GM12892 (cell line): ENCODE measurements at regions not wholly inside any gene's neighbourhood (a gene's known extent, or its start where the extent isn't known, plus 50 kb on each side); places are given as distances from the start of the nearest gene placed in this dataset.
"Not testable (repeated sequence)": the region's sequence is repeated elsewhere in the genome, so short reads cannot be mapped to it uniquely, and the experiment has no call there.

ENCODE experiments used
- DNase-seq: peaks from one replicate; pipeline ENCODE4 v3.0.0; 2011; ENCODE audit not compliant: insufficient read length
- FAIRE-seq: peaks from 2 replicates; lab custom pipeline; 2011; peaks lifted over from hg19 to GRCh38; lab: Jason Lieb, UNC
- POLR2A ChIP-seq: IDR thresholded peaks from 2 replicates; pipeline ENCODE4 v1.6.1; 2011; ENCODE audit warnings: low read depth, low read length, control low read depth
- POLR2AphosphoS5 ChIP-seq: IDR thresholded peaks from 2 replicates; pipeline ENCODE4 v1.6.1; 2011; ENCODE audit warnings: low read depth, low read length, control low read depth
- TAF1 ChIP-seq: IDR thresholded peaks from 2 replicates; pipeline ENCODE4 v1.6.1; 2011; ENCODE audit warnings: low read depth, mild to moderate bottlenecking, control low read depth, low read length, borderline replicate concordance

- FAIRE-seq (no peak), DNase-seq (no peak)
- TF ChIP-seq POLR2AphosphoS5 (no peak), POLR2A (no peak), TAF1 (no peak)
Measured at GRCh38 chr12:74595696-74596095, 58.1 kb downstream of the ATXN7L3B start.

- FAIRE-seq (no peak), DNase-seq (no peak)
- TF ChIP-seq POLR2A (no peak), POLR2AphosphoS5 (no peak), TAF1 (no peak)
Measured at GRCh38 chr12:74598819-74599218, 61.2 kb downstream of the ATXN7L3B start.

- no peak for FAIRE-seq
- TF ChIP-seq POLR2A (no peak), POLR2AphosphoS5 (no peak), TAF1 (no peak)
- DNase-seq: no peak
Measured at GRCh38 chr12:74599932-74600331, 62.3 kb downstream of the ATXN7L3B start.

GRCh38 chr12:74600817-74601216, 63.2 kb downstream of the ATXN7L3B start:
- DNase-seq: not testable (repeated sequence)

GRCh38 chr12:74602881-74603672, 65.4 kb downstream of the ATXN7L3B start:
- no peak for FAIRE-seq
- no peak for DNase-seq
- TF ChIP-seq POLR2A: no peak
- TF ChIP-seq POLR2AphosphoS5: no peak
- no peak for TF ChIP-seq TAF1

More at GRCh38 chr12:74600817-74601216, 63.2 kb downstream of the ATXN7L3B start:
- not testable (repeated sequence) for FAIRE-seq

GRCh38 chr12:74608231-74608775, 70.7 kb downstream of the ATXN7L3B start:
- no peak for DNase-seq
- FAIRE-seq: no peak
- TF ChIP-seq POLR2A: no peak
- no peak for TF ChIP-seq POLR2AphosphoS5
- no peak for TF ChIP-seq TAF1

GRCh38 chr12:74610711-74611110, 73.1 kb downstream of the ATXN7L3B start:
- FAIRE-seq (no peak), DNase-seq (no peak)
- TF ChIP-seq POLR2A: no peak
- TF ChIP-seq POLR2AphosphoS5: no peak
- TF ChIP-seq TAF1: no peak

- DNase-seq (no peak), FAIRE-seq (no peak)
- TF ChIP-seq TAF1 (no peak), POLR2A (no peak), POLR2AphosphoS5 (no peak)
Measured at GRCh38 chr12:74614426-74614825, 76.8 kb downstream of the ATXN7L3B start.

- FAIRE-seq (no peak), DNase-seq (no peak)
- TF ChIP-seq POLR2A (no peak), TAF1 (no peak), POLR2AphosphoS5 (no peak)
Measured at GRCh38 chr12:74619084-74619483, 81.4 kb downstream of the ATXN7L3B start.

GRCh38 chr12:74619884-74620283, 82.2 kb downstream of the ATXN7L3B start:
- no peak for TF ChIP-seq POLR2AphosphoS5
- TF ChIP-seq POLR2A: no peak
- no peak for TF ChIP-seq TAF1
- no peak for DNase-seq
- no peak for FAIRE-seq

GRCh38 chr12:74620921-74621320, 83.3 kb downstream of the ATXN7L3B start:
- DNase-seq (no peak), FAIRE-seq (no peak)
- no peak for TF ChIP-seq POLR2AphosphoS5
- TF ChIP-seq TAF1: no peak
- no peak for TF ChIP-seq POLR2A

- TF ChIP-seq POLR2A (no peak), POLR2AphosphoS5 (no peak), TAF1 (no peak)
- no peak for DNase-seq
- no peak for FAIRE-seq
Measured at GRCh38 chr12:74624201-74624600, 86.6 kb downstream of the ATXN7L3B start.

- DNase-seq (no peak), FAIRE-seq (no peak)
- no peak for TF ChIP-seq POLR2A
- no peak for TF ChIP-seq POLR2AphosphoS5
- no peak for TF ChIP-seq TAF1
Measured at GRCh38 chr12:74626397-74626796, 88.8 kb downstream of the ATXN7L3B start.

GRCh38 chr12:74641262-74641661, 103.6 kb downstream of the ATXN7L3B start:
- TF ChIP-seq POLR2A: no peak
- TF ChIP-seq TAF1: no peak
- TF ChIP-seq POLR2AphosphoS5: no peak
- DNase-seq (no peak), FAIRE-seq (no peak)
